ENCODE measurements at regions not wholly inside any gene's neighbourhood (a gene's known extent, or its start where the extent isn't known, plus 50 kb on each side); places are given as distances from the start of the nearest gene placed in this dataset.
"Not testable (repeated sequence)": the region's sequence is repeated elsewhere in the genome, so short reads cannot be mapped to it uniquely, and the experiment has no call there.

DNA sequence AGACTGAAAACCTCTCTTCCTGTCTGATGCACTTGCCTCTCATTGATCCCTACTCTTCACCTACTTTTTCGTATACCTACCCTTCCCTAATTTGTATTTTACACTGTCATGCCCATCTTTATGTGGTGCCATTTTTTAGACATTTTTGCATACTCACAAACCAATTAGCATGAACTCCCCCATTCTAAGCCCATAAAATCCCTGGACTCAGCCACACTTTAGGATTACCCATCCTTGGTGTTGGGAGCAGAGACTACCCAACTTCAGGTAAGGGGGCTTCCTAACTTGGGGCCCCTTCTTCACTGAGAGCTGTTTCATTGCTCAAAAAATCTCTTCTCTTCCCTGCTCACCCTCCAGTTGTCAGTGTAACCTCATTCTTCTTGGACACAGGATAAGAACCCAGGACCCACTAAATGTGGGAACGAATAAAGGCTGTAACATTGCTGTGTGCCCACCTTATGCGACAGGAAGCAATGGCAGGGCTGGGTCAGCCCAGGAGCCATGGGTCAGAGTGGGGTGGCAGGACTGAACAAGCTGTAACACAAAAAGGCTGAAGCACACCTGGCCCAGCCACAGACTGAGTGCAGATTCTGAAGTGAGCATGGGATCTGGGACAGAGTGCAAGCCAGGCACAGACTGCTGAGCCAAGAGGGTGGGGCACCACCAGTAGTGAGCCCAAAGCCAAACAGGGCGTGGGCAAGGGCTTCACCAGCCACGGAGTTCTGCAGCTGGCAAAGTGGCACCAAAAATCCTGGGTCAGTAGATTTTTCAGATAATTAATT is 789.1 kb upstream of the HS3ST5 start:
- Histone ChIP-seq H4K20me1 (ENCODE audit: insufficient read depth, low read depth, low read length) (no peaks in the 10 kb centered on the region), H3K79me2 (ENCODE audit: low read length) (no peaks in the 10 kb centered on the region), H3K9me3 (ENCODE audit: low read length) (peaks cover 7% of the 10 kb centered on the region), H3K4me1 (ENCODE audit: low read length) (no peaks in the 10 kb centered on the region), H3K36me3 (ENCODE audit: insufficient read depth, low read length) (no peaks in the 10 kb centered on the region), H3K27me3 (ENCODE audit: low read length) (no peaks in the 10 kb centered on the region), H3K9ac (ENCODE audit: low read length) (no peak overlapping the region), H3K4me3 (ENCODE audit: low read length) (no peak overlapping the region), H3K4me2 (ENCODE audit: low read depth, low read length, poor library complexity, severe bottlenecking) (no peak overlapping the region), H3K9me2 (replicated peaks; ENCODE audit: insufficient read depth, low read length) (no peaks in the 10 kb centered on the region), H3K27ac (ENCODE audit: low read length) (no peak overlapping the region), H2AFZ (ENCODE audit: low read length) (no peak overlapping the region)
- no peak for DNase-seq

DNA sequence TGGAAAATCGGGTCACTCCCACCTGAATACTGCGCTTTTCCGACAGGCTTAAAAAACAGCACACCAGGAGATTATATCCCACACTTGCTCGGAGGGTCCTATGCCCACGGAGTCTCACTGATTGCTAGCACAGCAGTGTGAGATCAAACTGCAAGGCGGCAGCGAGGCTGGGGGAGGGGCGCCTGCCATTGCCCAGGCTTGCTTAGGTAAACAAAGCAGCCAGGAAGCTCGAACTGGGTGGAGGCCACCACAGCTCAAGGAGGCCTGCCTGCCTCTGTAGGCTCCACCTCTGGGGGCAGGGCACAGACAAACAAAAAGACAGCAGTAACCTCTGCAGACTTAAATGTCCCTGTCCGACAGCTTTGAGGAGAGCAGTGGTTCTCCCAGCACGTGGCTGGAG is 778.7 kb upstream of the HS3ST5 start:
- not testable (repeated sequence) for H3K27ac ChIP-seq (ENCODE audit: low read length); H2AFZ ChIP-seq (ENCODE audit: low read length); H3K9me2 ChIP-seq (replicated peaks; ENCODE audit: insufficient read depth, low read length); H3K9ac ChIP-seq (ENCODE audit: low read length); H3K27me3 ChIP-seq (ENCODE audit: low read length); H3K4me1 ChIP-seq (ENCODE audit: low read length); H3K4me2 ChIP-seq (ENCODE audit: low read depth, low read length, poor library complexity, severe bottlenecking); H4K20me1 ChIP-seq (ENCODE audit: insufficient read depth, low read depth, low read length); H3K4me3 ChIP-seq (ENCODE audit: low read length); H3K79me2 ChIP-seq (ENCODE audit: low read length); DNase-seq; H3K9me3 ChIP-seq (ENCODE audit: low read length); H3K36me3 ChIP-seq (ENCODE audit: insufficient read depth, low read length)

DNA sequence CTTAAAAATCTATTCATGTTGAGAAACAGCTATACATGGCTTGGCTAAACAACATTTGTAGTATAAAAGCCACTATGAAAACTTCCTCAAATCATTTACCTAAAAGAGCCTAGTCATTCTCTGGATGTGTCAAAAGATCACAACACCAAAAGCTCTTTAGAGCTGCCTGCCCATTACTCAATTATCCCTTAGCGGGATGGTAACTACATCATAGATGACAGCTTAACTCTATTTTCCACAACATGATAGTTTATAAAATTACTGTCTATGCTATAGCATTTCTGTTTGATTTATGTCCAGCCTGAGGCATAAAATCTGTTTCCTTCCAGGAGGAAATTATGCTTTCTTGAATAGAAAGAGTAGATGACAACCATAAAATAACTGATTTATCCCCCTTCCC is 777.6 kb upstream of the HS3ST5 start:
- Histone ChIP-seq H3K4me3 (ENCODE audit: low read length) (no peak overlapping the region), H3K36me3 (ENCODE audit: insufficient read depth, low read length) (no peaks in the 10 kb centered on the region), H4K20me1 (ENCODE audit: insufficient read depth, low read depth, low read length) (no peaks in the 10 kb centered on the region), H3K9me3 (ENCODE audit: low read length) (peaks cover 15% of the 10 kb centered on the region), H2AFZ (ENCODE audit: low read length) (no peak overlapping the region), H3K27me3 (ENCODE audit: low read length) (no peaks in the 10 kb centered on the region), H3K27ac (ENCODE audit: low read length) (no peak overlapping the region), H3K9me2 (replicated peaks; ENCODE audit: insufficient read depth, low read length) (no peaks in the 10 kb centered on the region), H3K9ac (ENCODE audit: low read length) (no peak overlapping the region), H3K4me1 (ENCODE audit: low read length) (no peaks in the 10 kb centered on the region), H3K4me2 (ENCODE audit: low read depth, low read length, poor library complexity, severe bottlenecking) (no peak overlapping the region), H3K79me2 (ENCODE audit: low read length) (no peaks in the 10 kb centered on the region)
- DNase-seq: no peak

DNA sequence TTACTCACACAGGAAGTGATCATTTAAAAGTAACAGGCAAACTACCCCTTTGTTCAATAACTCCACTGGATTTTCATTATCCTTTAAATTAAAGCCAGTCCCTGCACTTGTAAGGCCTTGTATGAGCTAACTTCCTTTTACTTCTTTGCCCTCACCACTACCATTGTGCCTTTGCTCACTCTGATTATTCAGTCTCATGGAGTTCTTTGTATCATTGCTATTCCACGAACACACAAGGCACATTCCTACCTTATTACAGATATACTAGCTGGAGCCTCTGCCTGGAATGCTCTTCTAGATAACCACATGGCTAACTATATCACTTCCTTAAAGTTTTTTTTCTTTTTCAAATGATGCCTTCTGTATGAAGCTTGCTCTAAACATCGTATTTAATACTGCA is 748.6 kb upstream of the HS3ST5 start:
- no peak overlapping the region for H3K4me2 ChIP-seq (ENCODE audit: low read depth, low read length, poor library complexity, severe bottlenecking)
- H3K9me2 ChIP-seq (replicated peaks; ENCODE audit: insufficient read depth, low read length): no peaks in the 10 kb centered on the region
- H3K9me3 ChIP-seq (ENCODE audit: low read length): peaks cover 14% of the 10 kb centered on the region; the same call in 1 of the 2 replicates
- H3K9ac ChIP-seq (ENCODE audit: low read length): no peak overlapping the region
- no peaks in the 10 kb centered on the region for H3K79me2 ChIP-seq (ENCODE audit: low read length)
- H3K27ac ChIP-seq (ENCODE audit: low read length): no peak overlapping the region
- no peaks in the 10 kb centered on the region for H4K20me1 ChIP-seq (ENCODE audit: insufficient read depth, low read depth, low read length)
- no peaks in the 10 kb centered on the region for H3K27me3 ChIP-seq (ENCODE audit: low read length)
- no peak overlapping the region for H2AFZ ChIP-seq (ENCODE audit: low read length)
- no peaks in the 10 kb centered on the region for H3K4me1 ChIP-seq (ENCODE audit: low read length)
- DNase-seq: no peak
- H3K4me3 ChIP-seq (ENCODE audit: low read length): no peak overlapping the region
- no peaks in the 10 kb centered on the region for H3K36me3 ChIP-seq (ENCODE audit: insufficient read depth, low read length)

DNA sequence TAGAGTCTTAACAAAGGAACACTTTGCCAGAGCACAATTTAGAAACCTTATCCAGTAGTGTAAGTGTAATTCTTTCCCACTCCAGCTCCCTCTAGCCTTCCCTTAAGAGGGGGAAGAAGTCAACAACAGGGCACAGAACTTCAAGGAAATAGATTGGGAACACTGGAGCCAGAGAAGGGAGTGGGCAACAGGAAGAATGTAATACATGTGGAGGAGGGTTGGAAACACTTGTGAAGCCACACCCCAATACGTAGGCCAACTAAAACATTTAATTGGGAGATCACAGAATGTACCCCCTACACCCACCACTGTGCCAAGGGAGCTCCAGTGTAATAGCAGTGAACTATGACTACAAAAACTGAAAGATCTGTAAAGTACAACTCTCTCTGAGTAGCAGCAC is 735.7 kb upstream of the HS3ST5 start:
- Histone ChIP-seq H3K4me3 (ENCODE audit: low read length) (no peak overlapping the region), H3K9me3 (ENCODE audit: low read length) (peaks cover 8% of the 10 kb centered on the region; the same call in 1 of the 2 replicates), H3K27ac (ENCODE audit: low read length) (no peak overlapping the region), H3K27me3 (ENCODE audit: low read length) (no peaks in the 10 kb centered on the region), H4K20me1 (ENCODE audit: insufficient read depth, low read depth, low read length) (no peaks in the 10 kb centered on the region), H3K79me2 (ENCODE audit: low read length) (no peaks in the 10 kb centered on the region), H3K4me1 (ENCODE audit: low read length) (no peaks in the 10 kb centered on the region), H3K4me2 (ENCODE audit: low read depth, low read length, poor library complexity, severe bottlenecking) (no peak overlapping the region), H3K9ac (ENCODE audit: low read length) (no peak overlapping the region), H2AFZ (ENCODE audit: low read length) (no peak overlapping the region), H3K36me3 (ENCODE audit: insufficient read depth, low read length) (no peaks in the 10 kb centered on the region), H3K9me2 (replicated peaks; ENCODE audit: insufficient read depth, low read length) (no peaks in the 10 kb centered on the region)
- DNase-seq: no peak

DNA sequence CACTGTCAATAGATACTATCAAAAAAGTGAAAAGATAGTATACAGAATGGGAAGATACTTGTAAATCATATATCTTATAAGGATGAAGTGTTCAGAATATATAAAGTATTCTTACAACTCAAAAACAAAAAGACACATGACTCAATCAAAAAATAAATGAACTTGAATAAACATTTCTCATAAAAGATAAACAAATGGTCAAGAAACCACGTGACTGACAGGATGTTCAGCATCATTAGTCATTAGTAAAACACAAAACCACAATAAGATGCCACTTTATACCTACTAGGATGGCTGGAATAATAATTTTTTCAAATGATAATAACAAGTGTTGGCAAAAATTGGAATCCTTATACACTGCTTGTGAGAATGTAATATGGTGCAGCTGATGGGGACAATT is 729.1 kb upstream of the HS3ST5 start:
- Histone ChIP-seq H3K4me2 (ENCODE audit: low read depth, low read length, poor library complexity, severe bottlenecking) (no peak overlapping the region), H3K27me3 (ENCODE audit: low read length) (no peaks in the 10 kb centered on the region), H3K36me3 (ENCODE audit: insufficient read depth, low read length) (no peaks in the 10 kb centered on the region), H3K9me2 (replicated peaks; ENCODE audit: insufficient read depth, low read length) (no peaks in the 10 kb centered on the region), H3K4me3 (ENCODE audit: low read length) (no peak overlapping the region), H2AFZ (ENCODE audit: low read length) (no peak overlapping the region), H3K27ac (ENCODE audit: low read length) (no peak overlapping the region), H3K79me2 (ENCODE audit: low read length) (no peaks in the 10 kb centered on the region), H3K9ac (ENCODE audit: low read length) (no peak overlapping the region), H3K9me3 (ENCODE audit: low read length) (peaks cover 4% of the 10 kb centered on the region; the same call in 1 of the 2 replicates), H3K4me1 (ENCODE audit: low read length) (no peaks in the 10 kb centered on the region), H4K20me1 (ENCODE audit: insufficient read depth, low read depth, low read length) (no peaks in the 10 kb centered on the region)
- DNase-seq: no peak

DNA sequence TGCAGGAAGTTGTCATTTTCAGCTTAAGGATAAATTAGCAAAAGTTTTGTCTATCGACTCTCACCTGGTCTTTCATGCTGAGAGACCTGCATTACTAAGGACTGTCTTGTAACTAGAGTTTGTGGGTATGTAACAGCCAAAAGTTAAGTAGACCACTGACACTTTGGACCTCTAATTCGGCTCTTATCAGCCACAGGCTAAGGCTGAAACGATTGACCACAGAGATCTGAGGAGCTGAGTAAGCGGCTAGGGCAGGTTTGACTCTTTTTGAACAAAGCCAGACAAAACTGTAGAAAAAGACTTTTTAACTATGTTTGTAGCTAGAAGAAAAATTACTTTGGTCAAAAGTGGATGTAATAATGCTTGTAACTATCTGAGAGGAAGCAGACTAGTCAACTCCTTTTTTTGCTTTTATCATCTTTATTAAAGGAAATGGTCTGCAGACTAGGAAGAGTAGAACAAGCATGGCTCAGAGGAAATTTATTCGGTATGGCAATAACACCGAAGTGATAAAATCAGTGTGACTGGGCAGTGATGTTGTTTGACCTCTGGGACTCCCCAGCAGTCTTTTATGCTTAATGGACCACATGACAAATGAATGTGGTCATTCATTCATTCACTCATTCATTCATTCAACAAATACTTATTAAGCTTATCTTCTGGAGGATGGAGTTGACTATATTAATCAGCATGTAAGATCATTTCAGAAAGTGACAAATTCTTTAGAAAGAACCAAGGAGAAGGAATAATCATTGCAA is 725.0 kb upstream of the HS3ST5 start:
- no peaks in the 10 kb centered on the region for H3K27me3 ChIP-seq (ENCODE audit: low read length)
- no peak overlapping the region for H3K9ac ChIP-seq (ENCODE audit: low read length)
- H3K36me3 ChIP-seq (ENCODE audit: insufficient read depth, low read length): no peaks in the 10 kb centered on the region
- no peaks in the 10 kb centered on the region for H3K4me1 ChIP-seq (ENCODE audit: low read length)
- no peak overlapping the region for H2AFZ ChIP-seq (ENCODE audit: low read length)
- no peaks in the 10 kb centered on the region for H3K79me2 ChIP-seq (ENCODE audit: low read length)
- H3K9me3 ChIP-seq (ENCODE audit: low read length): peaks cover 10% of the 10 kb centered on the region; the same call in 1 of the 2 replicates
- no peak for DNase-seq
- H3K27ac ChIP-seq (ENCODE audit: low read length): no peak overlapping the region
- no peak overlapping the region for H3K4me3 ChIP-seq (ENCODE audit: low read length)
- no peaks in the 10 kb centered on the region for H3K9me2 ChIP-seq (replicated peaks; ENCODE audit: insufficient read depth, low read length)
- H3K4me2 ChIP-seq (ENCODE audit: low read depth, low read length, poor library complexity, severe bottlenecking): no peak overlapping the region
- no peaks in the 10 kb centered on the region for H4K20me1 ChIP-seq (ENCODE audit: insufficient read depth, low read depth, low read length)

DNA sequence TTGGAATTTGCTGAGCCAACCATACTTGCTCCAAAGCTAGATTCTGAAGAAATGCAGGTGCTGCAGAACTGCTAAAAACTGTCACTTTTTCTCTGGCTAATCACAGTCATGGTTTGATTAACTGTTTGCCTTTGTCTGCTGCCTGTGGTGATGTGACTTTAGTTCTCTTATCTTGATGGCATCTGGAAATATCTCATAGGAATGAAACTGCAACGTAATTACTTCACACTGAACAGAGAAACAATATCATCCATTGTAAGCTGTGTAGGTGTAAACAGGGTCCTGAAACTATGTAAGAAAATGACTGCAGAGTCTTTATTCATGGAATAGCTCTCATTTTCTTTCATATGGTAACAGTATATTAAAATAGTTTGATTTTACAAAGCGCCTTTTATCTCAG is 721.9 kb upstream of the HS3ST5 start:
- Histone ChIP-seq H2AFZ (ENCODE audit: low read length) (no peak overlapping the region), H3K4me1 (ENCODE audit: low read length) (no peaks in the 10 kb centered on the region), H3K4me3 (ENCODE audit: low read length) (no peak overlapping the region), H4K20me1 (ENCODE audit: insufficient read depth, low read depth, low read length) (no peaks in the 10 kb centered on the region), H3K9me3 (ENCODE audit: low read length) (peaks cover 10% of the 10 kb centered on the region; the same call in 1 of the 2 replicates), H3K4me2 (ENCODE audit: low read depth, low read length, poor library complexity, severe bottlenecking) (no peak overlapping the region), H3K36me3 (ENCODE audit: insufficient read depth, low read length) (no peaks in the 10 kb centered on the region), H3K27me3 (ENCODE audit: low read length) (no peaks in the 10 kb centered on the region), H3K9ac (ENCODE audit: low read length) (no peak overlapping the region), H3K79me2 (ENCODE audit: low read length) (no peaks in the 10 kb centered on the region), H3K27ac (ENCODE audit: low read length) (no peak overlapping the region), H3K9me2 (replicated peaks; ENCODE audit: insufficient read depth, low read length) (no peaks in the 10 kb centered on the region; the same call in 1 of the 2 replicates)
- no peak for DNase-seq

All from Karpas-422 (cell line).